ENCODE measurements at regions not wholly inside any gene's neighbourhood (a gene's known extent, or its start where the extent isn't known, plus 50 kb on each side); places are given as distances from the start of the nearest gene placed in this dataset.

- no peaks in the 10 kb centered on the region for H3K27me3 ChIP-seq (replicated peaks; ENCODE audit: insufficient read depth, low read length)
- H2AFZ ChIP-seq (ENCODE audit: low read length) = no peak overlapping the region
- H3K9me2 ChIP-seq (replicated peaks; ENCODE audit: insufficient read depth, low read length) = no peaks in the 10 kb centered on the region
- H3F3A ChIP-seq (ENCODE audit: insufficient read depth, low read length) = no peaks in the 10 kb centered on the region
- H4K20me1 ChIP-seq (ENCODE audit: insufficient read depth, low read length) = no peaks in the 10 kb centered on the region
- H3K4me3 ChIP-seq (ENCODE audit: low read length) = no peak overlapping the region
- H3K9me3 ChIP-seq (replicated peaks; ENCODE audit: insufficient read depth, low read length) = no peaks in the 10 kb centered on the region
- H3K4me2 ChIP-seq (ENCODE audit: low read depth, low read length) = no peak overlapping the region
- 0 out of 2 replicates have a peak, but pooled peaks cover 3% of the 10 kb centered on the region for H3K4me1 ChIP-seq (ENCODE audit: low read length)
- H3K79me2 ChIP-seq (ENCODE audit: low read length) = no peaks in the 10 kb centered on the region
- DNase-seq = no peak
- H3K36me3 ChIP-seq (replicated peaks; ENCODE audit: insufficient read depth, low read length) = no peaks in the 10 kb centered on the region
- TF ChIP-seq EZH2 (optimal IDR thresholded peaks at IDR 0.05; ENCODE audit: low read depth, low read length) (no peak), EZH2phosphoT487 (IDR thresholded peaks at IDR 0.05; ENCODE audit: low read length) (no peak)
- TF ChIP-seq, protein P1, sequence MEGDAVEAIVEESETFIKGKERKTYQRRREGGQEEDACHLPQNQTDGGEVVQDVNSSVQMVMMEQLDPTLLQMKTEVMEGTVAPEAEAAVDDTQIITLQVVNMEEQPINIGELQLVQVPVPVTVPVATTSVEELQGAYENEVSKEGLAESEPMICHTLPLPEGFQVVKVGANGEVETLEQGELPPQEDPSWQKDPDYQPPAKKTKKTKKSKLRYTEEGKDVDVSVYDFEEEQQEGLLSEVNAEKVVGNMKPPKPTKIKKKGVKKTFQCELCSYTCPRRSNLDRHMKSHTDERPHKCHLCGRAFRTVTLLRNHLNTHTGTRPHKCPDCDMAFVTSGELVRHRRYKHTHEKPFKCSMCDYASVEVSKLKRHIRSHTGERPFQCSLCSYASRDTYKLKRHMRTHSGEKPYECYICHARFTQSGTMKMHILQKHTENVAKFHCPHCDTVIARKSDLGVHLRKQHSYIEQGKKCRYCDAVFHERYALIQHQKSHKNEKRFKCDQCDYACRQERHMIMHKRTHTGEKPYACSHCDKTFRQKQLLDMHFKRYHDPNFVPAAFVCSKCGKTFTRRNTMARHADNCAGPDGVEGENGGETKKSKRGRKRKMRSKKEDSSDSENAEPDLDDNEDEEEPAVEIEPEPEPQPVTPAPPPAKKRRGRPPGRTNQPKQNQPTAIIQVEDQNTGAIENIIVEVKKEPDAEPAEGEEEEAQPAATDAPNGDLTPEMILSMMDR (IDR thresholded peaks at IDR 0.05; ENCODE audit: low read length) = no peak
- no peak overlapping the region for H3K27ac ChIP-seq (ENCODE audit: low read length)
- H3K9ac ChIP-seq (ENCODE audit: low read length) = no peak overlapping the region
These were observed 203.5 kb downstream of the PPP1R3A start for GRCh38 chr7:113715262-113715661.

- TF ChIP-seq EZH2 (optimal IDR thresholded peaks at IDR 0.05; ENCODE audit: low read depth, low read length) = no peak
- no peak for TF ChIP-seq EZH2phosphoT487 (IDR thresholded peaks at IDR 0.05; ENCODE audit: low read length)
- TF ChIP-seq, protein P1 (IDR thresholded peaks at IDR 0.05; ENCODE audit: low read length) = peak; percentile 100
- no peaks in the 10 kb centered on the region for H3K27me3 ChIP-seq (replicated peaks; ENCODE audit: insufficient read depth, low read length)
- H3K9me3 ChIP-seq (replicated peaks; ENCODE audit: insufficient read depth, low read length) = no peaks in the 10 kb centered on the region
- no peaks in the 10 kb centered on the region for H3K4me1 ChIP-seq (ENCODE audit: low read length)
- H3K36me3 ChIP-seq (replicated peaks; ENCODE audit: insufficient read depth, low read length) = no peaks in the 10 kb centered on the region
- no peaks in the 10 kb centered on the region for H3K79me2 ChIP-seq (ENCODE audit: low read length)
- peak; percentile 93 for DNase-seq
- H3K4me3 ChIP-seq (ENCODE audit: low read length) = no peak overlapping the region
- no peak overlapping the region for H3K4me2 ChIP-seq (ENCODE audit: low read depth, low read length)
- H3F3A ChIP-seq (ENCODE audit: insufficient read depth, low read length) = no peaks in the 10 kb centered on the region
- H4K20me1 ChIP-seq (ENCODE audit: insufficient read depth, low read length) = no peaks in the 10 kb centered on the region
- H3K9ac ChIP-seq (ENCODE audit: low read length) = no peak overlapping the region
- H3K9me2 ChIP-seq (replicated peaks; ENCODE audit: insufficient read depth, low read length) = no peaks in the 10 kb centered on the region
- H2AFZ ChIP-seq (ENCODE audit: low read length) = no peak overlapping the region
- no peak overlapping the region for H3K27ac ChIP-seq (ENCODE audit: low read length)
These were observed 208.3 kb downstream of the PPP1R3A start for GRCh38 chr7:113710310-113711096.

DNA sequence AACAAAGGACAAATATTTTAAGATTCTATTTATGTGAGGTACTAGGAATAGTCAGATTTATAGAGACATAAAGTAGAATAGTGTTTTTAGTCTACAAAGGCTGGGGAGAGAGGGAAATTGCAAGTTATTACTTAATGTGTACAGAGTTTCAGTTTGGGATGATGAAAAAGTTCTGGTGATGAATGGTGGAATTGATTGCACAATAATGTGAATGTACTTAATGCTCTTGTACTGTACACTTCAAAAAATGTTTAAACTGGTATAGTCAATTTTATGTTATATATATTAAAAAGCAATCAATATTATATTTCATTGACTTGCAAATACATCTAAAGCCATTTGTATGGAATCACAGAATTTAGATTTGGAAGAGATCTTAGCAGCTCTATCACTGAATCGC lies 213.4 kb downstream of the PPP1R3A start:
- Histone ChIP-seq H3K79me2 (ENCODE audit: low read length) (no peaks in the 10 kb centered on the region), H3K4me3 (ENCODE audit: low read length) (no peak overlapping the region), H4K20me1 (ENCODE audit: insufficient read depth, low read length) (no peaks in the 10 kb centered on the region), H2AFZ (ENCODE audit: low read length) (no peak overlapping the region), H3K9me2 (replicated peaks; ENCODE audit: insufficient read depth, low read length) (no peaks in the 10 kb centered on the region), H3K27ac (ENCODE audit: low read length) (no peak overlapping the region), H3K27me3 (replicated peaks; ENCODE audit: insufficient read depth, low read length) (no peaks in the 10 kb centered on the region), H3K36me3 (replicated peaks; ENCODE audit: insufficient read depth, low read length) (no peaks in the 10 kb centered on the region), H3F3A (ENCODE audit: insufficient read depth, low read length) (no peaks in the 10 kb centered on the region), H3K4me1 (ENCODE audit: low read length) (no peaks in the 10 kb centered on the region), H3K4me2 (ENCODE audit: low read depth, low read length) (no peak overlapping the region), H3K9ac (ENCODE audit: low read length) (no peak overlapping the region), H3K9me3 (replicated peaks; ENCODE audit: insufficient read depth, low read length) (no peaks in the 10 kb centered on the region)
- DNase-seq = no peak
- TF ChIP-seq EZH2phosphoT487 (IDR thresholded peaks at IDR 0.05; ENCODE audit: low read length) = no peak
- no peak for TF ChIP-seq EZH2 (optimal IDR thresholded peaks at IDR 0.05; ENCODE audit: low read depth, low read length)
- TF ChIP-seq, protein P1 (IDR thresholded peaks at IDR 0.05; ENCODE audit: low read length) = no peak
